ENCODE measurements at regions not wholly inside any gene's neighbourhood (a gene's known extent, or its start where the extent isn't known, plus 50 kb on each side); places are given as distances from the start of the nearest gene placed in this dataset.

- no peaks in the 10 kb centered on the region for H3K4me1 ChIP-seq
- no peak for DNase-seq
- intact Hi-C loops (cut with DNase I; ENCODE audit: low total_unique reads) = no loop called here
- no peak overlapping the region for H3K27ac ChIP-seq
- no peaks in the 10 kb centered on the region for H3K36me3 ChIP-seq
- no peak overlapping the region for H3K4me3 ChIP-seq
- no peaks in the 10 kb centered on the region for H3K27me3 ChIP-seq
- no peaks in the 10 kb centered on the region for H3K9me3 ChIP-seq
- no peak for TF ChIP-seq CTCF (IDR thresholded peaks at IDR 0.05)
Observed at GRCh38 chr2:66753257-66753656, 318.3 kb downstream of the MEIS1 start.

- TF ChIP-seq CTCF (IDR thresholded peaks at IDR 0.05) = no peak
- no peaks in the 10 kb centered on the region for H3K27me3 ChIP-seq
- H3K9me3 ChIP-seq = no peaks in the 10 kb centered on the region
- no peaks in the 10 kb centered on the region for H3K4me1 ChIP-seq
- no peaks in the 10 kb centered on the region for H3K36me3 ChIP-seq
- H3K4me3 ChIP-seq = no peak overlapping the region
- intact Hi-C loops (cut with DNase I; ENCODE audit: low total_unique reads) = no loop called here
- no peak overlapping the region for H3K27ac ChIP-seq
- no peak for DNase-seq
Observed at GRCh38 chr2:66753660-66754059, 318.7 kb downstream of the MEIS1 start.

GRCh38 chr2:66755974-66756373 is 321.0 kb downstream of the MEIS1 start:
- no peak for DNase-seq
- no peak for TF ChIP-seq CTCF (IDR thresholded peaks at IDR 0.05)
- H3K36me3 ChIP-seq = no peaks in the 10 kb centered on the region
- no peaks in the 10 kb centered on the region for H3K27me3 ChIP-seq
- intact Hi-C loops (cut with DNase I; ENCODE audit: low total_unique reads) = no loop called here
- no peak overlapping the region for H3K27ac ChIP-seq
- no peak overlapping the region for H3K4me3 ChIP-seq
- no peaks in the 10 kb centered on the region for H3K4me1 ChIP-seq
- H3K9me3 ChIP-seq = no peaks in the 10 kb centered on the region

GRCh38 chr2:66761826-66762225 is 326.9 kb downstream of the MEIS1 start:
- DNase-seq = no peak
- no peak overlapping the region for H3K4me3 ChIP-seq
- no peak overlapping the region for H3K27ac ChIP-seq
- no peaks in the 10 kb centered on the region for H3K27me3 ChIP-seq
- H3K9me3 ChIP-seq = no peaks in the 10 kb centered on the region
- intact Hi-C loops (cut with DNase I; ENCODE audit: low total_unique reads) = no loop called here
- H3K4me1 ChIP-seq = no peaks in the 10 kb centered on the region
- TF ChIP-seq CTCF (IDR thresholded peaks at IDR 0.05) = no peak
- no peaks in the 10 kb centered on the region for H3K36me3 ChIP-seq

- intact Hi-C loops (cut with DNase I; ENCODE audit: low total_unique reads) = no loop called here
- no peak for DNase-seq
- Histone ChIP-seq H3K36me3 (no peaks in the 10 kb centered on the region), H3K4me3 (no peak overlapping the region), H3K27ac (no peak overlapping the region), H3K4me1 (no peaks in the 10 kb centered on the region), H3K27me3 (no peaks in the 10 kb centered on the region), H3K9me3 (no peaks in the 10 kb centered on the region)
- no peak for TF ChIP-seq CTCF (IDR thresholded peaks at IDR 0.05)
Observed at GRCh38 chr2:66762761-66763160, 327.8 kb downstream of the MEIS1 start.

DNA sequence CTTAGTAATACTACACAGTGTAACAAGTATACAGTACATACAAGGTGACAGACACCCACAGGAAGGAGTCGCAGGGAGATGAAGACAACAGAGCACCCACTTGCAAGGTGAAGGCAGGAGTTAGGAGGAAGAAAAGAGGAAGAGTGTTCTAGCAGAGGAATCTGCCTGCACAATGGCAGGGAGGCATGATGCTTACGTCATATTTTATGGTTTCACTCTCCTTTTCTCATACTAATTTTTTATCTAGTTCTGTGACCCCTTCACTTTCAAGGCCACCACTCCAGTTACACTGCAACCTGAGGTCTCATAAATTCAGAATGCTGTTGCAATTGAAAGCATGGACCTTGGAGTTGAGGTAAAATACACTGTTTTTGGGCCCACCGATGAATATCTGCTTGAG is 331.7 kb downstream of the MEIS1 start:
- DNase-seq = no peak
- Histone ChIP-seq H3K36me3 (no peaks in the 10 kb centered on the region), H3K9me3 (no peaks in the 10 kb centered on the region), H3K27me3 (no peaks in the 10 kb centered on the region), H3K4me1 (no peaks in the 10 kb centered on the region), H3K27ac (no peak overlapping the region), H3K4me3 (no peak overlapping the region)
- TF ChIP-seq CTCF (IDR thresholded peaks at IDR 0.05) = no peak
- intact Hi-C loops (cut with DNase I; ENCODE audit: low total_unique reads) = no loop called here

All from tibial artery (tissue), 4 donors.